ENCODE measurements at regions not wholly inside any gene's neighbourhood (a gene's known extent, or its start where the extent isn't known, plus 50 kb on each side); places are given as distances from the start of the nearest gene placed in this dataset.

DNA sequence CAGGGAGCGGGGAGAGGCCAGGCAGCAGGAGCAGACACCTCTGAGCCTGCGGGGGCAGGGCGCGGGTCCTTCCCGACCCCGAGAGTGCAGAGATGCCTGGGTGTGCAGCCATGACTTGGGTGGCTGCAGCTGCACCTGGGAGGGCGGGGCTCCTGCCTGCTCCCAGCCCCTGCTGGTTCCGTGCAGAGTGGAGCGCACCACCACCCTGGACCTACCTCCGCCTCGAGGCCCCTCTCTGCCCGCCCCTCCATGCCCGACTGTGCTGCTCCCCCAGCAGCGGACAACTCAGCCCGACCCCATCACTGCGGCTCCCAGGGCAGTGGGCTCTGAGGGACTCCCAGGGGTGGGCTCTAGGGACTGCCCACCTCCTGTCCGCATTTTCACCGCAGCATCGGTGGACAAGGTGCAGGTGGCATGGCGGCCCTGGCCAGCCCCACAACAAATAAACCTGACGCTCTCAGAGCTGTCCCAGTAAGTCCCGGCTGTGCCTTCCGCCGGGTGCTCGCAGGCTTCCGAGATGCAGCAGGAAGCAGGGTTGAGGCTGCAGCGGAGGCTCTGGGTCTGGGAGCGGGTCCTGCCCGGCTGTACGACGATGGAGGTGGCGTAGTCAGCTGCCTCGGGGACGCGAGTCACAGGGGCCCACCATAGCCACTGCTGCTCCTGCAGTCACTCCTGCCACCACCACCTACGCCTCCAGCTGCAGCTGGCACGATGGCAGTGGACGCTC lies 392.0 kb upstream of the CCDC196 start (continued):
- TF ChIP-seq TCF3 (IDR thresholded peaks at IDR 0.05; ENCODE audit: borderline replicate concordance, insufficient read depth, low read depth, low read length): no peak
- no peak for TF ChIP-seq CHD2 (IDR thresholded peaks at IDR 0.05; ENCODE audit: borderline replicate concordance, low read depth, low read length)
- no peak for TF ChIP-seq HCFC1 (IDR thresholded peaks at IDR 0.05; ENCODE audit: low read length)
- TF ChIP-seq, protein P1, sequence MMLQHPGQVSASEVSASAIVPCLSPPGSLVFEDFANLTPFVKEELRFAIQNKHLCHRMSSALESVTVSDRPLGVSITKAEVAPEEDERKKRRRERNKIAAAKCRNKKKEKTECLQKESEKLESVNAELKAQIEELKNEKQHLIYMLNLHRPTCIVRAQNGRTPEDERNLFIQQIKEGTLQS (IDR thresholded peaks at IDR 0.05; ENCODE audit: borderline replicate concordance, extremely low read depth, low read depth, low read length): no peak
- no peak for TF ChIP-seq CBFB (IDR thresholded peaks at IDR 0.05; ENCODE audit: low read depth)
- TF ChIP-seq PAX5 (IDR thresholded peaks at IDR 0.05; ENCODE audit: borderline replicate concordance, low read depth, low read length): no peak
- no peak for TF ChIP-seq RUNX3 (IDR thresholded peaks at IDR 0.05; ENCODE audit: low read length)

DNA sequence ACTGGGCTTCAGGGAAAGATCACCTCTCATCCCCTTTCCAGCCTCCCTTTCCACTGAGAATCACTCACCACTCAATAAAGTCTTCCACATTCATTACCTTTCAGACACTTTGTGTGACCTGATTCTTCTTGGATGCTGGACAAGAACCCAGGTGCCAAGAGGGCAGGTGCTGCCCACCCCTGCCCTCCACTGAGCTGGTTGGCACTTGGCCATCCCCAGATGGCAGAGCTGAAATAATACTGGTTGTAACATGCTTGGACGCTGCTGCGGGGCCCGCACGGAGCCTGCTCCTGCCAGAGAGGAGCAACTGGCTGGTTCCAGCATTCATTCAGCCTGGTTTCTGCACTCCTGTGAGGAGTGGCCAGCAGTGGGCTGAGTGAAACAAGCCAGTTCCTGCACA lies 386.7 kb upstream of the CCDC196 start:
- Histone ChIP-seq H4K20me1 (ENCODE audit: control insufficient read depth, insufficient read depth) (no peaks in the 10 kb centered on the region), H3K4me3 (no peak overlapping the region), H3K79me2 (ENCODE audit: control insufficient read depth, insufficient read depth, low read length) (no peaks in the 10 kb centered on the region), H3K4me2 (ENCODE audit: control insufficient read depth, insufficient read depth) (no peak overlapping the region), H3K27ac (ENCODE audit: control insufficient read depth, insufficient read depth) (no peak overlapping the region), H3K4me1 (ENCODE audit: control insufficient read depth, insufficient read depth, low read length) (no peaks in the 10 kb centered on the region), H3K27me3 (replicated peaks in 1 of 2; ENCODE audit: control insufficient read depth in 2 of 2, insufficient read depth in 2 of 2, low read length in 1 of 2) (no peaks in the 10 kb centered on the region), H2AFZ (ENCODE audit: control insufficient read depth, low read depth, low read length) (no peak overlapping the region), H3K36me3 (ENCODE audit: control insufficient read depth in 2 of 2, insufficient read depth in 2 of 2, low read length in 1 of 2) (no peaks in the 10 kb centered on the region), H3K9me3 (replicated peaks; ENCODE audit: control insufficient read depth, insufficient read depth, low read length) (no peaks in the 10 kb centered on the region), H3K9ac (ENCODE audit: control insufficient read depth, insufficient read depth, low read length) (no peak overlapping the region)
- in situ Hi-C loops (cut with MboI) (no loop called here), intact Hi-C loops (cut with micrococcal nuclease; ENCODE audit: unreplicated experiment) (no loop called here)
- no peak for ATAC-seq
- 70% methylated on average over 4 of the region's 4 CpGs for WGBS (ENCODE audit: insufficient coverage, insufficient replicate concordance, low lambda C conversion rate, missing lambda C conversion rate)
- no peak for DNase-seq (ENCODE audit: low read depth, low spot score)
- SMC1A ChIA-PET (ENCODE audit: uncharacterized antibody, unreplicated experiment): no interaction called here
- FAIRE-seq: no peak
- CTCF ChIA-PET: no interaction called here
- BruUV-seq (replicated peaks): no TSS peak
- POLR2A ChIA-PET: no interaction called here
- RAD21 ChIA-PET (ENCODE audit: unreplicated experiment): no interaction called here
- TF ChIP-seq, protein P1 (IDR thresholded peaks at IDR 0.05; ENCODE audit: borderline replicate concordance, extremely low read depth, low read depth, low read length): no peak
- TF ChIP-seq KAT2A (conservative IDR thresholded peaks at IDR 0.05; ENCODE audit: control insufficient read depth, low read depth, low read length): no peak
- no peak for TF ChIP-seq YY1 (IDR thresholded peaks at IDR 0.05; ENCODE audit: low read depth, low read length)
- TF ChIP-seq RFX5 (IDR thresholded peaks at IDR 0.05; ENCODE audit: low read depth, low read length): no peak
- TF ChIP-seq ZNF24 (IDR thresholded peaks at IDR 0.05): no peak
- TF ChIP-seq RUNX3 (IDR thresholded peaks at IDR 0.05; ENCODE audit: low read length): no peak
- TF ChIP-seq PML (IDR thresholded peaks at IDR 0.05; ENCODE audit: low read length): no peak
- no peak for TF ChIP-seq MTA2 (IDR thresholded peaks at IDR 0.05; ENCODE audit: low read depth)
- TF ChIP-seq FOXM1 (IDR thresholded peaks at IDR 0.05; ENCODE audit: low read depth, low read length): no peak
- TF ChIP-seq SMC3 (IDR thresholded peaks at IDR 0.05; ENCODE audit: borderline replicate concordance, low read length): no peak
- TF ChIP-seq, protein P2, sequence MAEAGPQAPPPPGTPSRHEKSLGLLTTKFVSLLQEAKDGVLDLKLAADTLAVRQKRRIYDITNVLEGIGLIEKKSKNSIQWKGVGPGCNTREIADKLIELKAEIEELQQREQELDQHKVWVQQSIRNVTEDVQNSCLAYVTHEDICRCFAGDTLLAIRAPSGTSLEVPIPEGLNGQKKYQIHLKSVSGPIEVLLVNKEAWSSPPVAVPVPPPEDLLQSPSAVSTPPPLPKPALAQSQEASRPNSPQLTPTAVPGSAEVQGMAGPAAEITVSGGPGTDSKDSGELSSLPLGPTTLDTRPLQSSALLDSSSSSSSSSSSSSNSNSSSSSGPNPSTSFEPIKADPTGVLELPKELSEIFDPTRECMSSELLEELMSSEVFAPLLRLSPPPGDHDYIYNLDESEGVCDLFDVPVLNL (IDR thresholded peaks at IDR 0.05; ENCODE audit: low read depth, low read length): no peak
- no peak for TF ChIP-seq ZNF274 (IDR thresholded peaks at IDR 0.05; ENCODE audit: insufficient read depth, insufficient read length)
- TF ChIP-seq RAD51 (IDR thresholded peaks at IDR 0.05): no peak
- TF ChIP-seq, protein P3, sequence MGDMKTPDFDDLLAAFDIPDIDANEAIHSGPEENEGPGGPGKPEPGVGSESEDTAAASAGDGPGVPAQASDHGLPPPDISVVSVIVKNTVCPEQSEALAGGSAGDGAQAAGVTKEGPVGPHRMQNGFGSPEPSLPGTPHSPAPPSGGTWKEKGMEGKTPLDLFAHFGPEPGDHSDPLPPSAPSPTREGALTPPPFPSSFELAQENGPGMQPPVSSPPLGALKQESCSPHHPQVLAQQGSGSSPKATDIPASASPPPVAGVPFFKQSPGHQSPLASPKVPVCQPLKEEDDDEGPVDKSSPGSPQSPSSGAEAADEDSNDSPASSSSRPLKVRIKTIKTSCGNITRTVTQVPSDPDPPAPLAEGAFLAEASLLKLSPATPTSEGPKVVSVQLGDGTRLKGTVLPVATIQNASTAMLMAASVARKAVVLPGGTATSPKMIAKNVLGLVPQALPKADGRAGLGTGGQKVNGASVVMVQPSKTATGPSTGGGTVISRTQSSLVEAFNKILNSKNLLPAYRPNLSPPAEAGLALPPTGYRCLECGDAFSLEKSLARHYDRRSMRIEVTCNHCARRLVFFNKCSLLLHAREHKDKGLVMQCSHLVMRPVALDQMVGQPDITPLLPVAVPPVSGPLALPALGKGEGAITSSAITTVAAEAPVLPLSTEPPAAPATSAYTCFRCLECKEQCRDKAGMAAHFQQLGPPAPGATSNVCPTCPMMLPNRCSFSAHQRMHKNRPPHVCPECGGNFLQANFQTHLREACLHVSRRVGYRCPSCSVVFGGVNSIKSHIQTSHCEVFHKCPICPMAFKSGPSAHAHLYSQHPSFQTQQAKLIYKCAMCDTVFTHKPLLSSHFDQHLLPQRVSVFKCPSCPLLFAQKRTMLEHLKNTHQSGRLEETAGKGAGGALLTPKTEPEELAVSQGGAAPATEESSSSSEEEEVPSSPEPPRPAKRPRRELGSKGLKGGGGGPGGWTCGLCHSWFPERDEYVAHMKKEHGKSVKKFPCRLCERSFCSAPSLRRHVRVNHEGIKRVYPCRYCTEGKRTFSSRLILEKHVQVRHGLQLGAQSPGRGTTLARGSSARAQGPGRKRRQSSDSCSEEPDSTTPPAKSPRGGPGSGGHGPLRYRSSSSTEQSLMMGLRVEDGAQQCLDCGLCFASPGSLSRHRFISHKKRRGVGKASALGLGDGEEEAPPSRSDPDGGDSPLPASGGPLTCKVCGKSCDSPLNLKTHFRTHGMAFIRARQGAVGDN (IDR thresholded peaks at IDR 0.05): no peak
- no peak for TF ChIP-seq CBX3 (IDR thresholded peaks at IDR 0.05; ENCODE audit: borderline replicate concordance, low read depth)

Data from GM12878 (cell line).